Spleen (tissue), 11 donors: ENCODE measurements at regions not wholly inside any gene's neighbourhood (a gene's known extent, or its start where the extent isn't known, plus 50 kb on each side); places are given as distances from the start of the nearest gene placed in this dataset.

ENCODE experiments used
- DNase-seq: peaks from one replicate; pipeline ENCODE4 v3.0.0-alpha.2; 2020
- H3K27ac ChIP-seq, 8 donors: fragments of 200-600 bp; sonication (generic) in 7 of 8; 1 replicate in 4 of 8; 2 replicates in 4 of 8; pipeline versions ENCODE4 v1.5.0 to v1.8.0; 2016 to 2021; ENCODE audit warnings: inconsistent platforms in 4 of 8, mild to moderate bottlenecking in 4 of 8, moderate library complexity in 1 of 8
- H3K27me3 ChIP-seq, 7 donors: fragments of 200-600 bp; sonication (generic) in 6 of 7; replicated peaks in 1 of 7; 1 replicate in 4 of 7; 2 replicates in 3 of 7; pipeline versions ENCODE4 v1.5.0 to v1.8.0; 2016 to 2021; ENCODE audit warnings: inconsistent platforms in 3 of 7, mild to moderate bottlenecking in 1 of 7
- H3K36me3 ChIP-seq, 6 donors: fragments of 200-600 bp; sonication (generic) in 5 of 6; 1 replicate in 4 of 6; 2 replicates in 2 of 6; pipeline versions ENCODE4 v1.5.0 to v1.8.0; 2016 to 2021; ENCODE audit warnings: inconsistent platforms in 2 of 6
- H3K4me1 ChIP-seq, 6 donors: fragments of 200-600 bp; sonication (generic) in 5 of 6; 1 replicate in 3 of 6; 2 replicates in 3 of 6; pipeline versions ENCODE4 v1.5.0 to v1.8.0; 2016 to 2021; ENCODE audit warnings: inconsistent platforms in 3 of 6
- H3K4me3 ChIP-seq, 8 donors: fragments of 200-600 bp; sonication (generic) in 7 of 8; 1 replicate in 4 of 8; 2 replicates in 4 of 8; pipeline versions ENCODE4 v1.5.0 to v1.8.0; 2016 to 2021; ENCODE audit warnings: inconsistent platforms in 4 of 8, mild to moderate bottlenecking in 4 of 8, moderate library complexity in 2 of 8
- H3K9me3 ChIP-seq, 8 donors: fragments of 200-600 bp; sonication (generic) in 7 of 8; 1 replicate in 4 of 8; 2 replicates in 4 of 8; pipeline versions ENCODE4 v1.5.0 to v1.8.0; 2016 to 2021; ENCODE audit warnings: inconsistent platforms in 4 of 8
- CTCF ChIP-seq, 11 experiments: fragments of 200-600 bp in 7 of 11; fragments of 450-650 bp in 4 of 11; sonication (generic) in 4 of 11; IDR thresholded peaks in 8 of 11; conservative IDR thresholded peaks in 3 of 11; 1 replicate in 7 of 11; 2 replicates in 4 of 11; pipeline versions ENCODE4 v1.4.0 to v1.8.0; 2016 to 2021; ENCODE audit warnings: antibody characterized with exemption in 11 of 11, inconsistent platforms in 4 of 11, mild to moderate bottlenecking in 1 of 11
- POLR2A ChIP-seq, 3 donors: fragments of 450-650 bp; IDR thresholded peaks; one replicate each; pipeline ENCODE4 v1.5.1; 2017; ENCODE audit warnings: antibody characterized with exemption in 3 of 3, mild to moderate bottlenecking in 1 of 3
- POLR2AphosphoS5 ChIP-seq, 3 donors: sonication (generic); formaldehyde crosslinking; IDR thresholded peaks; one replicate each; pipeline ENCODE4 v1.5.1; 2017; ENCODE audit warnings: antibody characterized with exemption in 3 of 3
- WGBS, 5 donors: extraction: QIAGEN DNeasy Blood & Tissue Kit in 3 of 5; methylation state at CpG; one replicate each; pipeline versions ENCODE4 v1.1.5 to v1.1.7; 2013 to 2018; 5-methylcytosine and 5-hydroxymethylcytosine counted together
- intact Hi-C: fragments of 100-400 bp; cut with DNase I; formaldehyde crosslinking; loops from one replicate; pipeline ENCODE4 v1.15.0; 2023; ENCODE audit warnings: low total_unique reads
- donor health status: healthy with polysubstance abuse.
- donor health status: DM: no; HTN: no; CAD: no; lungs with moderate emphysema.
- donor health status: DM: no; HTN: no; CAD: no.
- donor health status: Bipolar disorder and iron deficiency.
- donor health status: healthy.
- donor health status: DM: no; HTN: no; CAD: no.
- donor health status: DM: yes; HTN: yes; CAD: no.

GRCh38 chr1:2940178-2940577 lies 81.1 kb upstream of the ACTRT2 start:
- WGBS, 5 donors, result 86 to 94% (median 89%) methylated on average over 4 of the region's 4 CpGs
- H3K9me3 ChIP-seq, result peaks cover 4 to 30% (median 22%) of the 10 kb centered on the region in 8 donors
- H3K27ac ChIP-seq, result no peak overlapping the region
- no peak for TF ChIP-seq CTCF (IDR thresholded peaks at IDR 0.05 in 8 of 11, conservative IDR thresholded peaks at IDR 0.05 in 3 of 11)
- TF ChIP-seq POLR2AphosphoS5 (IDR thresholded peaks at IDR 0.05), result no peak
- TF ChIP-seq POLR2A (IDR thresholded peaks at IDR 0.05), result no peak
- H3K4me3 ChIP-seq, result no peak overlapping the region
- intact Hi-C loops, result no loop called here
- no peaks in the 10 kb centered on the region for H3K36me3 ChIP-seq
- peaks cover 0 to 22% (median 0%) of the 10 kb centered on the region in 7 donors for H3K27me3 ChIP-seq
- H3K4me1 ChIP-seq, result no peaks in the 10 kb centered on the region
- DNase-seq, result peak; percentile 41

GRCh38 chr1:2941040-2941439 lies 80.2 kb upstream of the ACTRT2 start:
- H3K27ac ChIP-seq, result no peak overlapping the region
- H3K4me1 ChIP-seq, result no peaks in the 10 kb centered on the region
- no peaks in the 10 kb centered on the region for H3K36me3 ChIP-seq
- H3K4me3 ChIP-seq, result no peak overlapping the region
- peaks cover 4 to 30% (median 22%) of the 10 kb centered on the region in 8 donors for H3K9me3 ChIP-seq
- intact Hi-C loops, result no loop called here
- H3K27me3 ChIP-seq, result peaks cover 0 to 26% (median 0%) of the 10 kb centered on the region in 7 donors
- DNase-seq, result no peak
- no peak for TF ChIP-seq CTCF (IDR thresholded peaks at IDR 0.05 in 8 of 11, conservative IDR thresholded peaks at IDR 0.05 in 3 of 11)
- no peak for TF ChIP-seq POLR2AphosphoS5 (IDR thresholded peaks at IDR 0.05)
- no peak for TF ChIP-seq POLR2A (IDR thresholded peaks at IDR 0.05)
- 63 to 74% (median 69%) methylated on average over 2 of the region's 2 CpGs for WGBS, 5 donors

GRCh38 chr1:2941907-2942306 lies 79.4 kb upstream of the ACTRT2 start:
- 91 to 96% (median 92%) methylated on average over 5 to 6 of the region's 6 CpGs for WGBS, 5 donors
- no peaks in the 10 kb centered on the region for H3K36me3 ChIP-seq
- H3K27ac ChIP-seq, result no peak overlapping the region
- no peak overlapping the region for H3K4me3 ChIP-seq
- H3K9me3 ChIP-seq, result peaks cover 4 to 30% (median 22%) of the 10 kb centered on the region in 8 donors
- H3K4me1 ChIP-seq, result peaks cover 0 to under 1% (median 0%) of the 10 kb centered on the region in 6 donors
- DNase-seq, result peak; percentile 44
- no peak for TF ChIP-seq POLR2AphosphoS5 (IDR thresholded peaks at IDR 0.05)
- no peak for TF ChIP-seq POLR2A (IDR thresholded peaks at IDR 0.05)
- TF ChIP-seq CTCF (IDR thresholded peaks at IDR 0.05 in 8 of 11, conservative IDR thresholded peaks at IDR 0.05 in 3 of 11), result no peak
- intact Hi-C loops, result no loop called here
- H3K27me3 ChIP-seq, result peaks cover 0 to 35% (median 7%) of the 10 kb centered on the region in 7 donors

GRCh38 chr1:2942410-2942809 lies 78.9 kb upstream of the ACTRT2 start:
- WGBS, 5 donors, result 83 to 93% (median 84%) methylated on average over 4 to 5 of the region's 5 CpGs
- H3K4me3 ChIP-seq, result no peak overlapping the region

More at GRCh38 chr1:2942410-2942809, 78.9 kb upstream of the ACTRT2 start:
- intact Hi-C loops, result no loop called here
- Histone ChIP-seq H3K27me3 (peaks cover 0 to 40% (median 7%) of the 10 kb centered on the region in 7 donors), H3K4me1 (peaks cover 0 to 5% (median under 1%) of the 10 kb centered on the region in 6 donors), H3K9me3 (peaks cover 4 to 30% (median 22%) of the 10 kb centered on the region in 8 donors), H3K27ac (no peak overlapping the region), H3K36me3 (no peaks in the 10 kb centered on the region)
- TF ChIP-seq POLR2AphosphoS5 (IDR thresholded peaks at IDR 0.05) (no peak), CTCF (IDR thresholded peaks at IDR 0.05 in 8 of 11, conservative IDR thresholded peaks at IDR 0.05 in 3 of 11) (no peak), POLR2A (IDR thresholded peaks at IDR 0.05) (no peak)
- DNase-seq, result peak; percentile 47
